ENCODE measurements at regions not wholly inside any gene's neighbourhood (a gene's known extent, or its start where the extent isn't known, plus 50 kb on each side); places are given as distances from the start of the nearest gene placed in this dataset.
A peak's percentile ranks its signal among the peaks of the same experiment; 100 is the strongest.
"Not testable (repeated sequence)": the region's sequence is repeated elsewhere in the genome, so short reads cannot be mapped to it uniquely, and the experiment has no call there.

- no peak for DNase-seq
These were observed 152.7 kb upstream of the EEA1 start for GRCh38 chr12:93081810-93082165.

- DNase-seq, result no peak
These were observed 156.5 kb upstream of the EEA1 start for GRCh38 chr12:93085383-93086287.

DNA sequence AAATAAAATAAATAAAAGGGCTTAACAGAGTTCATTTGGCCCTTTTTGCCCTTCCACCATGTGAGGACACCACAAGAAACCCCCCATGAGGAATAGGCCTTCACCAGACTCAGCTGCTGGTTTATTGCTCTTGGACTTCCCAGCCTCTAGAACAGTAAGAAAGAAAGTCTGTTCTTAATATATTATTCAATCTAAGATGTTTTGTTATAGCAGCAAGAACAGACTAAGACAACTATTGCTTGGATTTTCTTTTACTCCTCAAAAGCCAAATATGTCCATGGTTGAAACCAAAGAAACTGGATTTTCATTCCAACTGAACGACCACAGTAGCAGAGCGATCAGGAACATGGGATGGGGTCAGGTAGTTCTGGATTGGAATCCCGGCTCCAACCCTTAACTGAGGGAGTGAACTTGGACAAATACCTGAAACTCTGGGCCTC, 157.2 kb upstream of the EEA1 start:
- no peak for DNase-seq

DNA sequence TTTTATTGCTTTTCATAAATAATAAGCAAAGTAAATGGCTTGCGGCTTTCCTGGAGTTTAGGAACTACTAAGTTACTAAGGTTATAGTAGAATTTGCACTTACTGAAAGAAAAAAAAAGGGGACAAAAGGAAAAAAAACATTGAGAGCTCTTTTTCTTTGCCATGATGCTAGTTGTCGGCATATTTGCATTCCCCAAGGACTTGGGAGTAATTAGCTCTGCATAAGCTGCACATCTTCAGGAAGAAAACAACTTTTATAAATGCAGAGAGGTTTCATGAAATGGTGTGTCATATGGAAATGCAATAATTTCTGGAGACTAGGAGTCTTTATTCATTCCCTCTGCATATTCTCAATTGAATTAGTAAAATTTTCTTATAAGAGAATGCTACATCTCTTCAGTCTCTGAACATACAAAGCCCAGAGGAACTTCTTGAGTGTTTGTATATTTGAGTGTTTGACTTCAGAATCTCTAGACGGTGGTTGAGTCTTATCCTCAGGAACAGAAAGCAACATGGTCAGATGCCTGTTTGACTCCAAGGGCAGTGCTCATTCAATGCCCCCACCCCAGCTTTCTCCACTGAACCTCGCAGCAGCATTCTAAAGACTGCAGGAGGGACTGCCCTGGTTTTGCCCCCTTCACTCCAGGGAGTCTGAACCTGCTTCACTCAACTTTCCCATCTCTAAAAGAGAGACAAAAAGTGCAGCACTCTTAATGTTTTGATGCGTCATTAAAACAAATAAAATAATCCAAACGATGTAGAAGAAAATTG, 158.9 kb upstream of the EEA1 start:
- DNase-seq, result no peak

GRCh38 chr12:93089805-93090569, 160.9 kb upstream of the EEA1 start:
- no peak for DNase-seq

DNA sequence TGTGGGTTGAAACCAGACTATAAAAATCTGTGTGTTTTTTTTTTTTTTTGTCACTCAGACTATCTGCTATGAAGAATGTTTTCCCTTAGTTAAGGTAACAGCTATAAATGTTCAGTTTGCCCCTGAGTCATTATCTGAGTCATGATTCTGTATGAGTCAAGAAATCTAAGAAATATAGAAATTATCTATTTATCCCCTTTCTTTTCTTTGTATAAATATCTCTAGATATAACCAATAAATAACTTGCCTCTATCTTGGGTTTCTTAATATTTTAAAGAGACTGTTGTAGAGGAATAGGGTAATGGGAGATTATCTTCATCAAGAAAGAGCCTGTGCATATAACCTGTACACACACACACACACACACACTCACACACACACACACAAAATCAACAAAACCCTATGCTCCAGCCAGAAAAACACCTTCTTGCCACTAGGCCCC, 161.7 kb upstream of the EEA1 start:
- no peak for DNase-seq

DNA sequence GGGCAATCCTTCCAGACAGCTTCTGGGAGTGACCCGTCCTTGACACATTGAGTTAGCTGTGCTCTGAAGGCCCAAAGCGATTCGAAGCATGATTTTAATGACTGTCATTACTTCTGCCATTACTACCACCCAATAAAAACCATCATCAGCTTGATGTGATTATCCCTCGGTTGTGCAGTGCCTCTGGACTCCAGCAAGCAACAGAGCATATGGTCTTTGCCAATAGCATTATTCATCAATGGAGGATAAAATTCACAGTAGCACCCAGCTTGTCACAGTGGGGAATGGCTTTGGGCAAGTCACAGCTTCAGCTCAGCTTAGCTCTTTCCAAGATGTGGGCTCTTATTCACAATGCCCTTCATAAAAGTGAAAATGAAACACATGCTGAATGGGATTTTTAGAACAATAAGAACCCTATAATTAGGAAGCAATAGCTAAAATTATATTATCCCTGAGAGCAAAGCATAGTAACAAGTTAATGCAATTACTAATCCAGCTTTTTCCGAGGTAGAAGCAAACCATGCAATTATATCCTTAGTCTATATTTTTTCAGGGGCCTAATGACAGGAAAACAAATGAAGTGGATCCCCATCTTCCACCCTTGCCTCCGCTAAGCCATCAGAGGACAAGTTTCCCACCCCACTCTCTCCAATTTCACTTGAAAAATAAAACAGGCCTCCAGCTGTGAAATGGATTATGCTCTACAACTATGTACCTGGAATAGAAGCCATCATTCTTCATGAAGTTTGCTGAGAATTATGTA, 163.0 kb upstream of the EEA1 start:
- DNase-seq, result no peak

DNA sequence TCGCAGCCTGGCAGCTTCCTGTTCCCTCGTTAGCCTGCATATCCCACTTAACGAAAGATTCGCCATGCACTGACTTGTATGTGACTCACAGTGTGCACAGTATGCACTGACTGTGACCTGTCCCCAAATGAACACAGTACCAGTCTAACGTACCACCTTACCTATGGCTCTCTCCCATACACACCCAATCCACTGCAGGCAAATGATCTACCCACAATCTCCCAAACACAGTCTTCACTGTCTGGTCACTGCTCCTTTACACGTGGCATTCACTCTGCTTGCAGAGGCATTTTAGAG, 163.5 kb upstream of the EEA1 start:
- DNase-seq, result no peak

DNA sequence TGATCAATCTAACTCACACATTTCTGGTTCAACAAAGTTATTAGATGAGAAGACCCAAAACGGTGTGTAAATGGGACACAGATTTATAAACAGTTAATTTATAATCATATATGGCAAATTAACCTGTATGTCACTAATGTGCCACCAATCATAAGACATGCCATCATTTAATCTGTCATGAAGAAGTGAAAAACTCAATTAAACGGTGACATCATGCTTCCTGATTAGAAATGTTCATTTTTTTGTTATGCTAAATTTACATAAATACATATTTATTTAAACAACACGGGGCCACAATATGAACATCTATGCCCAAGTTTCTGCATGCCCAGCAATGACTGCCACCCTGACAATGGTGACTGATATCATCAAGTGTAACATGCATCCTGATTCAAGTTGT, 164.1 kb upstream of the EEA1 start:
- no peak for DNase-seq

DNA sequence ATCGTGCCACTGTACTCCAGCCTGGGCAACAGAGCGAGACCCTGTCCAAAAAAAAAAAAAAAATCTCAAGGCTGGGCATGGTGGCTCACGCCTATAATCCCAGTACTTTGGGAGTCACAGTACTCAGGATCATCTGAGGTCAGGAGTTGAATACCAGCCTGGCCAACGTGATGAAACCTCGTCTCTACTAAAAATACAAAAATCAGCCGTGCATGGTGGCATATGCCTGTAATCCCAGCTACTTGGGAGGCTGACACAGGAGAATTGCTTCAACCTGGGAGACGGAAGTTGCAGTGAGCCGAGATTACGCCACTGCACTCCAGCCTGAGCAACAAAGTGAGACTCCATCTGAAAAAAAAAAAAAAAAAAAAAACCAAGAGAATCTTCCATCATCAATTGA, 165.1 kb upstream of the EEA1 start:
- DNase-seq, result not testable (repeated sequence)

DNA sequence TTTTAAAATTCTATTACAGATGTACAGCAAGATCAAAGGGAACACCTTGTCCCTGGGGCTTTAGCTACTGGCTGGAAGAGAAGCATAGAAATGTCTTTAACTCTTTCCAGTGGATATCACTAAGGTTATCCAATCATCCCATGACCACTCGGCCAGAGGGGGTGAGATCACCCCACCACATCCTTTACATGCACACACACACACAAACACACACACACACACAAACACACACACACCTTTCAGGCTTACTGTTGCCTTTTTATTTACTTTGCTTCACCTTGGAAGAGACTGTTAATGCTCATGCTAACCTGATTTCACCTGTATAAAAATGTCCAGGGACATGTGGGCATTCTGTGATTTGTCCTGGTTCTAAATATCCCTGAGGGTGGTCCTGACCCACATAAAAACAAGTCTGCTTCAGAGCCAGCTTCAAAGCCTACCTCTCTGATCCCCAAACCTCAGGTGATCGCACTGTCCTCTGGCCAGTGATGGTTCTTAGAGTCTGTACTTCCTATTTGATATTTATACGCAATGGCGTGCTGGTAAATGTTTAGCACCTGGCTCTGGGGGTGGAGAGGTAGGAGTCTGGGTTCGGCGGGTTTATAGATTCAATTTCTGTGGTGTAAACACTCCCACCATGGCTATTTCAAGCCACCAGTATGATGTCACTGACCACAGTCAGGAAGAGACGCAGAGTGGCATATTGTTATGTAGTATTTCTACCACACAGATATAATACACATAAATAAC, 166.1 kb upstream of the EEA1 start:
- DNase-seq, result no peak

DNA sequence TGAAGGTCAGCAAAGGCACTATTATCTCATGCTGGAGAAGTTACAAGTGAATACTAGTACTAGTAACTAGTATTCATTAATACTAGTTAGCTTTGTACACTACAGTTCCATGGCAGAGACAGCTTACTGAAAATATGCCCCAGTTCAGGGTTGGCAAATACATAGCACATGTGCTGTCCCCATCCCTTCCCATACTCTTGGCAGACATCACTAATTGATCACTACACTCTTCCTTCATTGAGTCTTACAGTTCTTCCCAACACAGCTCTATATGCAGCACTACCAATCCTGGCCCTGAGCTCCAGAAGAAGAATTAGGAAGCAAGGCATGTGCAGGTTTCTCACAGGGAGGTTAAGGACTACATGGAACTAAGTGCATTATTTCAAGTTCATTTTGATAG, 168.3 kb upstream of the EEA1 start:
- no peak for DNase-seq

DNA sequence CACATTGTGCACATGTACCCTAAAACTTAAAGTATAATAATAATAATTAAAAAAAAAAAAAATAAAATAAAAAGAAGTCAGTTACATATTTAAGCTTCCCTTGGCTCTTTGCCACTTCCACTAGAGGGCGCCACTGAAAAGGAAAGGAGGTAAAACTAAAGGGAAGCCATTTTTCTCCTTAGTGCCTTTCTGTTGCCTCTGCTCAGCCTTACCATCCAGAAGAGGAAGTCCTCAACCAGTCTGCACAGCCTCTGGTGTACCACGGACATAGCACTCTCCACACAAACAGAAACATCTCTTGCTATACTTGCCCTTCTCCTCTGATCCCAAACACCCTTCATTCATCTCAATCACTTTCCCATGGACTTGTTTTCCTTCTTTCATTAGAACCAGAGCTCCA, 169.0 kb upstream of the EEA1 start:
- DNase-seq, result peak; percentile 62

DNA sequence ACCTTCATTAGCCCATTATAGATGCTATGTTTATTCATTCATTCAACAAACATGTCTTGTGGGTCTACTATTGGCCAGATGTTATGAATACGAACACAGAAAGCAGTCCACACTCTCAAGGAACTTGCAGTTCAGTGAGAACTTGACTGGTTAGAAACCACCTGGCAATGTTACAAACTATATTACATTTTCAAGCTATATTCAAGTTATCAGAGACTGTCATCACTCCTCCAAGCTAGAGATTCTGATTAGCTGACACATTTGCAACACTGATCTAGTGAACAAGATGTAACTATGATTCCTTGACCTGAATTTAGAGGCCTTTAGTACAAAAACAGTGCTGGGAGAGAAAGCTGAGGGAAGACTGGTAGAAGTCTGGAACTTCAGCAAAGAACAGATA, 170.7 kb upstream of the EEA1 start:
- DNase-seq, result no peak

GRCh38 chr12:93100610-93101009, 171.5 kb upstream of the EEA1 start:
- no peak for DNase-seq

DNA sequence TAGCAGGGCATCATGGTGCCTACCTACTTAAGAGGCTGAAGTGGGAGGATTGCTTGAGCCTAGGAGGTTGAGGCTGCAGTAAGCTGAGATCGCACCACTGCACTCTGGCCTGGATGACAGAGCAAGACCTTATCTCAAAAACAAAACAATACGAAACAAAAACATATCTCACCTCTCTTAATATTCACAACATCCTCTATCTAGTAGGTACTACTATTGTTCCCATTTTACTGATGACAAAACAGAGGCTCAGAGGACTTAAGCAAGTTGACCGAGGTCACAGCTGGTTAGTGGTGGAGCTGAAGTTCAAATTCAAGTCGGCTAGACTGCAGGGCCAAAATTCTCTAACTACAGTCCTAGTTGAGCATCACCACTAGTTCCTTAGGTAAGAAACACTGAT, 172.3 kb upstream of the EEA1 start:
- no peak for DNase-seq

DNA sequence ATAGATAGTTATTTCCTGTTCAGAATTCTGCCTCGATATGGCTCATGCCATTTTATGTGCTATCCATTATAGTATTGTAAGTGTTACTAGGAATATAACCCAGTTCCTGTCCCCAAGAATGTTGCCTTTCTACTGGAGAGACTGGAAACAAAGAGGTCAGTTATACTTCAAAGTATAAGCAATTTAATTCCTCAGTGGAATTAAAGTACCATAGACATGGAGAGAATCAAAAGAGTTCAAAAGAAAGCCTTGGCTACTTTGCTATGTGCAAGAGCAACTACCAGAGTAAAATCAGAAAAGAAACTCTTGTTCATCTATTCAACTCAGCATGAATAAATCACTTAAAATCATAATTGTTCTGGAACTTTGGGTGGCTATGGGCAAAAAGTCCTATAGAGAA, 173.2 kb upstream of the EEA1 start:
- no peak for DNase-seq

- no peak for DNase-seq
These were observed 173.6 kb upstream of the EEA1 start for GRCh38 chr12:93102744-93103143.

- no peak for DNase-seq
These were observed 174.1 kb upstream of the EEA1 start for GRCh38 chr12:93103154-93103553.

DNA sequence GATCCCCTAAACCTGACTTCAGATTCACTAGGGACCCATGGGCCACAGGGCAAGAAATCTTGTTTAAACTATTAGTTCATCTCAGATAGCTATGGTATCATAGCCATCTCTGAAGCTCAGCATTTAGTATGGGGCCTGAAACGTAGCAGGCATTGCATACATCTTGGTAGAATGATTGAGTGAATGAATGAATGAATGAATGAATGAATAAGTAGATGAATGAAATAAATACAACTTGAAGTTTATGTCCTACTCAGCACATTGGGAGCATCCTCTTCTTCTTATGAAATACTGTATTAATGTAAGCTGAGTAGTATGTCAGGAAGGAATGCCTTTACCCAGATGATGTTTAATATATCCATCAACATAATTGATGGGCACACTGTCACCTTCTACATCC, 175.4 kb upstream of the EEA1 start:
- no peak for DNase-seq

DNA sequence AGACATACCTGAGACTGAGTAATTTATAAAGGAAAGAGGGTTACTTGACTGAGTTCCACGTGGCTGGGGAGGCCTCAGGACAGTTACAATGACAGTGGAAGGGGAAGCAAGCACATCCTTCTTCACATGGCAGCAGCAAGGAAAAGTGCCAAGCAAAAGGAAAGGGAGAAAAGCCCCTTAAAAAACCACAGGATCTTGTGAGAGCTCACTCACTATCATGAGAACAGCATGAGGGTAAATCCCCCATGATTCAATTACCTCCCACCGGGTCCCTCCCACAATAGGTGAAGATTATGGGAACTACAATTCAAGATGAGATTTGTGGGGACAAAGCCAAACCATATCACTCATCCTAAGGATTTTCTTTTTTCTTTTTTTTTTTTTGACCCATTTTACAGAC, 177.8 kb upstream of the EEA1 start:
- DNase-seq, result no peak

Measured in stimulated activated CD4-positive, alpha-beta T cell treated with anti-CD3 and anti-CD28 coated beads, Interleukin-4, amount 100 ng/mL, for 1 hour (primary cell).